ENCODE measurements at regions not wholly inside any gene's neighbourhood (a gene's known extent, or its start where the extent isn't known, plus 50 kb on each side); places are given as distances from the start of the nearest gene placed in this dataset.

- H3K4me2 ChIP-seq: no peak overlapping the region
- no peak overlapping the region for H3K4me3 ChIP-seq
- H3K27me3 ChIP-seq: peaks cover 0 to 4% (median 0%) of the 10 kb centered on the region in 11 experiments; a peak in 2 of 22 replicates
- peaks cover 8 to 29% (median 22%) of the 10 kb centered on the region in 11 experiments for H3K9me3 ChIP-seq (replicated peaks in 1 of 11)
- peaks cover 0 to 10% (median 2%) of the 10 kb centered on the region in 10 experiments; a peak in 7 of 20 replicates for H3K4me1 ChIP-seq
- no peaks in the 10 kb centered on the region for H4K20me1 ChIP-seq
- TF ChIP-seq Cebpa-rat (IDR thresholded peaks at IDR 0.05): no peak
- H3K9ac ChIP-seq: no peak overlapping the region
- no peak overlapping the region for H3K27ac ChIP-seq
- no peaks in the 10 kb centered on the region for H3K36me3 ChIP-seq
Observed at GRCh38 chr6:110049696-110050439, 71.8 kb downstream of the GPR6 start.
